Duodenal mucosa (tissue), 2 donors: ENCODE measurements at regions not wholly inside any gene's neighbourhood (a gene's known extent, or its start where the extent isn't known, plus 50 kb on each side); places are given as distances from the start of the nearest gene placed in this dataset.

ENCODE experiments used
- H3K27ac ChIP-seq: one replicate; pipeline ENCODE4 v1.7.0; 2013; ENCODE audit warnings: low read depth, low read length
- H3K27me3 ChIP-seq, 2 donors: one replicate each; pipeline ENCODE4 v1.7.0; 2013; ENCODE audit warnings: low read length in 2 of 2, control low read depth in 1 of 2; ENCODE audit not compliant: insufficient read depth in 2 of 2, control insufficient read depth in 1 of 2
- H3K36me3 ChIP-seq, 2 donors: one replicate each; pipeline ENCODE4 v1.7.0; 2013; ENCODE audit warnings: low read length in 2 of 2, control low read depth in 1 of 2; ENCODE audit not compliant: insufficient read depth in 2 of 2, control insufficient read depth in 1 of 2
- H3K4me1 ChIP-seq, 2 donors: one replicate each; pipeline ENCODE4 v1.7.0; 2013; ENCODE audit warnings: low read length in 2 of 2, control low read depth in 1 of 2; ENCODE audit not compliant: insufficient read depth in 2 of 2, control insufficient read depth in 1 of 2
- H3K4me3 ChIP-seq, 2 donors: one replicate each; pipeline ENCODE4 v1.7.0; 2013; ENCODE audit warnings: low read length in 2 of 2, low read depth in 1 of 2
- H3K9ac ChIP-seq, 2 donors: one replicate each; pipeline ENCODE4 v1.7.0; 2013; ENCODE audit warnings: low read length in 2 of 2, low read depth in 1 of 2
- H3K9me3 ChIP-seq, 2 donors: one replicate each; pipeline ENCODE4 v1.7.0; 2013; ENCODE audit warnings: low read length in 2 of 2, control low read depth in 1 of 2; ENCODE audit not compliant: control insufficient read depth in 1 of 2

GRCh38 chr15:70314688-70315087, 217.0 kb upstream of the TLE3 start:
- Histone ChIP-seq H3K27me3 (no peaks in the 10 kb centered on the region), H3K4me1 (peaks cover 4 to 6% of the 10 kb centered on the region in 2 donors), H3K27ac (no peak overlapping the region), H3K36me3 (no peaks in the 10 kb centered on the region), H3K4me3 (no peak overlapping the region), H3K9ac (no peak overlapping the region), H3K9me3 (no peaks in the 10 kb centered on the region)

GRCh38 chr15:70314018-70314354, 216.3 kb upstream of the TLE3 start:
- Histone ChIP-seq H3K36me3 (no peaks in the 10 kb centered on the region), H3K4me3 (no peak overlapping the region), H3K27ac (no peak overlapping the region), H3K9ac (no peak overlapping the region), H3K9me3 (no peaks in the 10 kb centered on the region), H3K27me3 (no peaks in the 10 kb centered on the region), H3K4me1 (no peaks in the 10 kb centered on the region)

GRCh38 chr15:70313099-70314017, 215.6 kb upstream of the TLE3 start:
- no peak overlapping the region for H3K4me3 ChIP-seq
- no peak overlapping the region for H3K9ac ChIP-seq
- H3K27ac ChIP-seq = no peak overlapping the region
- H3K36me3 ChIP-seq = no peaks in the 10 kb centered on the region
- H3K27me3 ChIP-seq = no peaks in the 10 kb centered on the region
- no peaks in the 10 kb centered on the region for H3K9me3 ChIP-seq
- peaks cover 0 to 3% of the 10 kb centered on the region in 2 donors for H3K4me1 ChIP-seq

- H3K4me1 ChIP-seq = peaks cover 0 to 9% of the 10 kb centered on the region in 2 donors
- no peak overlapping the region for H3K9ac ChIP-seq
- H3K4me3 ChIP-seq = no peak overlapping the region
Observed at GRCh38 chr15:70311821-70312220, 214.1 kb upstream of the TLE3 start.

GRCh38 chr15:70309716-70310115, 212.0 kb upstream of the TLE3 start:
- H3K9me3 ChIP-seq = peaks cover 0 to 4% of the 10 kb centered on the region in 2 donors
- no peak overlapping the region for H3K9ac ChIP-seq
- H3K4me1 ChIP-seq = peaks cover 0 to 9% of the 10 kb centered on the region in 2 donors
- H3K27me3 ChIP-seq = no peaks in the 10 kb centered on the region
- no peaks in the 10 kb centered on the region for H3K36me3 ChIP-seq
- no peak overlapping the region for H3K4me3 ChIP-seq
- H3K27ac ChIP-seq = no peak overlapping the region

More at GRCh38 chr15:70311821-70312220, 214.1 kb upstream of the TLE3 start:
- H3K27ac ChIP-seq = no peak overlapping the region
- H3K9me3 ChIP-seq = no peaks in the 10 kb centered on the region
- no peaks in the 10 kb centered on the region for H3K36me3 ChIP-seq
- H3K27me3 ChIP-seq = no peaks in the 10 kb centered on the region

GRCh38 chr15:70308735-70309434, 211.2 kb upstream of the TLE3 start:
- Histone ChIP-seq H3K9me3 (peaks cover 0 to 5% of the 10 kb centered on the region in 2 donors), H3K4me1 (peaks cover 0 to 9% of the 10 kb centered on the region in 2 donors), H3K4me3 (no peak overlapping the region), H3K27ac (no peak overlapping the region), H3K27me3 (no peaks in the 10 kb centered on the region), H3K9ac (no peak overlapping the region), H3K36me3 (no peaks in the 10 kb centered on the region)

- no peak overlapping the region for H3K27ac ChIP-seq
Observed at GRCh38 chr15:70308011-70308734, 210.5 kb upstream of the TLE3 start.

GRCh38 chr15:70306582-70306981, 208.9 kb upstream of the TLE3 start:
- H3K4me3 ChIP-seq = no peak overlapping the region
- no peak overlapping the region for H3K9ac ChIP-seq
- H3K4me1 ChIP-seq = peaks cover 3 to 11% of the 10 kb centered on the region in 2 donors
- H3K27me3 ChIP-seq = no peaks in the 10 kb centered on the region
- H3K36me3 ChIP-seq = no peaks in the 10 kb centered on the region
- no peak overlapping the region for H3K27ac ChIP-seq
- H3K9me3 ChIP-seq = peaks cover 0 to 5% of the 10 kb centered on the region in 2 donors

More at GRCh38 chr15:70308011-70308734, 210.5 kb upstream of the TLE3 start:
- no peaks in the 10 kb centered on the region for H3K36me3 ChIP-seq
- H3K9me3 ChIP-seq = peaks cover 0 to 5% of the 10 kb centered on the region in 2 donors
- H3K9ac ChIP-seq = no peak overlapping the region
- no peaks in the 10 kb centered on the region for H3K27me3 ChIP-seq
- H3K4me1 ChIP-seq = peaks cover 0 to 9% of the 10 kb centered on the region in 2 donors
- H3K4me3 ChIP-seq = no peak overlapping the region

- no peak overlapping the region for H3K4me3 ChIP-seq
- no peaks in the 10 kb centered on the region for H3K36me3 ChIP-seq
- peaks cover 0 to 5% of the 10 kb centered on the region in 2 donors for H3K9me3 ChIP-seq
- H3K27ac ChIP-seq = no peak overlapping the region
- H3K27me3 ChIP-seq = no peaks in the 10 kb centered on the region
- no peak overlapping the region for H3K9ac ChIP-seq
- H3K4me1 ChIP-seq = peaks cover 8 to 16% of the 10 kb centered on the region in 2 donors
Observed at GRCh38 chr15:70306081-70306480, 208.4 kb upstream of the TLE3 start.

GRCh38 chr15:70303981-70304380, 206.3 kb upstream of the TLE3 start:
- peaks cover 26 to 30% of the 10 kb centered on the region in 2 donors for H3K4me1 ChIP-seq
- H3K27ac ChIP-seq = no peak overlapping the region
- peaks cover 0 to 5% of the 10 kb centered on the region in 2 donors for H3K9me3 ChIP-seq
- no peaks in the 10 kb centered on the region for H3K36me3 ChIP-seq
- H3K4me3 ChIP-seq = no peak overlapping the region
- no peak overlapping the region for H3K9ac ChIP-seq
- no peaks in the 10 kb centered on the region for H3K27me3 ChIP-seq
